ENCODE measurements at regions not wholly inside any gene's neighbourhood (a gene's known extent, or its start where the extent isn't known, plus 50 kb on each side); places are given as distances from the start of the nearest gene placed in this dataset.

DNA sequence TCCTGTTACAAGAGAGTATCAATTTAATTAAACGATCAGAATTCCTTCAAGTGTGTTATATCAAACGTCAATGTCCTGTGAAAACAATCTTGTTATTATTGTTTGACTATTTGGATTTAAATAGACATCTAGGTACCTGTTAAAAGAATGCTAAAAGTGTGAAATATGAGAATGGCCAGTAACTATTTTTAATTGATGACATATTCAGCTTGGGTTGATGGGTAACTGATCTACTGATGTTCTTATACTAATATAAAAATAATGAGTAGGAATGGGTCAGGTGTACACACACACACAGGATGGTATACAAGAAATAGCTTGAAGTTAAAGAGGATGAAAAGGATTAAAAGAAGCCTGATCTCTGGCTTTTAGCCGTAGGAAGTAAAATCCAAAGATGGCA is 146.0 kb downstream of the SLC38A4 start:
- no peak for TF ChIP-seq TARDBP (IDR thresholded peaks at IDR 0.05)
- TF ChIP-seq FOXA1 (IDR thresholded peaks at IDR 0.05): no peak
- no peak for TF ChIP-seq BHLHE40 (IDR thresholded peaks at IDR 0.05; ENCODE audit: borderline replicate concordance)
- TF ChIP-seq, protein P1, sequence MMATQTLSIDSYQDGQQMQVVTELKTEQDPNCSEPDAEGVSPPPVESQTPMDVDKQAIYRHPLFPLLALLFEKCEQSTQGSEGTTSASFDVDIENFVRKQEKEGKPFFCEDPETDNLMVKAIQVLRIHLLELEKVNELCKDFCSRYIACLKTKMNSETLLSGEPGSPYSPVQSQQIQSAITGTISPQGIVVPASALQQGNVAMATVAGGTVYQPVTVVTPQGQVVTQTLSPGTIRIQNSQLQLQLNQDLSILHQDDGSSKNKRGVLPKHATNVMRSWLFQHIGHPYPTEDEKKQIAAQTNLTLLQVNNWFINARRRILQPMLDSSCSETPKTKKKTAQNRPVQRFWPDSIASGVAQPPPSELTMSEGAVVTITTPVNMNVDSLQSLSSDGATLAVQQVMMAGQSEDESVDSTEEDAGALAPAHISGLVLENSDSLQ (IDR thresholded peaks at IDR 0.05): no peak
- no peak for TF ChIP-seq FOXM1 (IDR thresholded peaks at IDR 0.05; ENCODE audit: borderline replicate concordance)
- TF ChIP-seq ARNT (IDR thresholded peaks at IDR 0.05): no peak
- TF ChIP-seq NFRKB (IDR thresholded peaks at IDR 0.05): no peak
- TF ChIP-seq ELF4 (IDR thresholded peaks at IDR 0.05): no peak
- no peak for TF ChIP-seq CTBP1 (IDR thresholded peaks at IDR 0.05; ENCODE audit: borderline replicate concordance)
- TF ChIP-seq L3MBTL2 (conservative IDR thresholded peaks at IDR 0.05): no peak

All from HEK293T (cell line).